ENCODE measurements at regions not wholly inside any gene's neighbourhood (a gene's known extent, or its start where the extent isn't known, plus 50 kb on each side); places are given as distances from the start of the nearest gene placed in this dataset.

- TF ChIP-seq EZH2 (IDR thresholded peaks at IDR 0.05; ENCODE audit: insufficient read depth, poor library complexity, severe bottlenecking) (no peak), EZH2phosphoT487 (IDR thresholded peaks at IDR 0.05; ENCODE audit: insufficient read depth, low read depth) (no peak)
Measured at GRCh38 chr10:56496186-56496486, 135.1 kb upstream of the ZWINT start.
